Erythroblast (primary cell): ENCODE measurements at regions not wholly inside any gene's neighbourhood (a gene's known extent, or its start where the extent isn't known, plus 50 kb on each side); places are given as distances from the start of the nearest gene placed in this dataset.
"Not testable (repeated sequence)": the region's sequence is repeated elsewhere in the genome, so short reads cannot be mapped to it uniquely, and the experiment has no call there.

Source experiments
- DNase-seq, 2 experiments: peaks; one replicate each; lab custom pipeline; 2025; lab: John Stamatoyannopoulos, UW
- GATA1 ChIP-seq: IDR thresholded peaks from 2 replicates; pipeline ENCODE4 v1.6.1; 2011; ENCODE audit warnings: low read depth, mild to moderate bottlenecking, control low read depth, low read length, moderate library complexity
- POLR2A ChIP-seq: IDR thresholded peaks from 2 replicates; pipeline ENCODE4 v1.6.1; 2011; ENCODE audit warnings: mild to moderate bottlenecking, low read length

DNA sequence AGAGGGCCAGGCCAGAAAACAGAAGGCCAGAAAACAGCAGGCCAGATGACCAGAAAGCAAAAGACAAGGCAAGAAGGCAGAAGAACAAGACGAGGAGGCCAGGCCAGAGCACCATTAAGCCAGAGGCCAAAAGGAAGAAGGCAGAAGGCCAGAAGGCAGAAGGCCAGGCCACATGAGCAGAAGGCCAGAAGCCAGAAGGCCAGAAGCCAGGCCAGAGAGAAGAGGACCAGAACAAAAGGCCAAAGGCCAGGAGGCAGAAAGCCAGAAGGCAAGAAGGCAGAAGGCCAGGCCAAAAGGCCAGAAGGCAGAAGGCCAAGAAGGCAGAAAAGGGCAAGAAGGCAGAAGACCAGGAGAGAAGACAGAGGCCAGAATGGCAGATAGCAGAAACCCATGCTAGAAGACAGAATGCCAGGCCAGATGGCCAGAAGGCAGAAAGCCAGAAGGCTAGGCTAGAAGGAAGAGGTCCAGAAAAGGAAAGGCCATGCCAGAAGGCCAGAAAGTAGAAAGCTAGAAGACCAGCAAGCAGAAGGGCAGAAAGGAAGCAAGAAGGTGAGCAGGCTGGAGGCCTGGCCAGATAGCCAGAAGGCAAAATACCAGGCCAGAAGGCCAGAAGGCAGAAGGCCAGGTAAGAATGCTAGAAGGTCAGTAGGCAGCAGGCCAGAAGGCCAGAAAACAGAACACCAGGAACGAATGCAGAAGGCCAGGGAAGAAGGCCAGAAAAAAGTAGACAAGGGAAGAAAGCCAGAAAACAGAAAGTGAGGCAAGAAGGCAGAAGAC, 187.6 kb downstream of the TUBA3C start:
- no peak for DNase-seq
- TF ChIP-seq POLR2A: no peak
- TF ChIP-seq GATA1: no peak

DNA sequence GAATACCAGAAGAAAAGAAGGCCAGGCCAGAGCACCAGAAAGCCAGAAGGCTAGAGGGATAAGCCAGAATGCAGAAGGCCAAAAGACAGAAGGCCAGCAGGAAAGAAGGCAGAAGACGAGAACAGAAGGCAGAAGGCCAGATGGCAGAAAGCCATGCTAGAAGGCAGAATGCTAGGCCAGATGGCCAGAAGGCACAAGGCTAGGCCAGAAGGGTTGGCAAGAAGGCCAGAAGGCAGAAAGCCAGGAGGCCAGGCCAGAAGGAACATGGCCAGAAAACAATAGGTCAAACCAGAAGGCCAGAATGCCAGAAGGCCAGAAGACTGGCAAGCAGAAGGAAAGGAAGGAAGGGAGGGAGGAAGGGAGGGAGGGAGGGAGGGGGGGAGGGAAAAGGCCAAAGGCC, 188.8 kb downstream of the TUBA3C start:
- no peak for DNase-seq

DNA sequence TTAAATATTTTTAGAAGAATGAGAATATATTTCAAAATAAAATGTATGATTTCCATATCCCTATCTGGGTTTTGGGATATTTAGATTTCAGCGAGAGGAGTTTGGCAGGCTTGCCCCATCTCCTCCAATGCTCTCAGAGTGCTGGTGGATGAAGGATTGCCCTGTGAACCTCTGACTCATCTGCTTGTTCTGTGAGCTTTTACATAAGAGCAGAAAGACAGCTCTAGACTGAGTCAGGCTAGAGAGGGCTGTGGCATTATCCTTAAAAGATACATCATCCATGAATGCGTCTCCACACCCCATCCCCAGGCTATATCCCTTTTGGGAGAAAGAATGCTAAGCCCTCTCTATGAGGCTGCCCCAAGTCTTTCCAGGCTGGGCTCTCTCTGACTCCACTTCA, 190.6 kb downstream of the TUBA3C start:
- TF ChIP-seq GATA1 (no peak), POLR2A (no peak)
- no peak for DNase-seq

More for the DNA sequence above, 188.8 kb downstream of the TUBA3C start:
- TF ChIP-seq POLR2A (no peak), GATA1 (no peak)

DNA sequence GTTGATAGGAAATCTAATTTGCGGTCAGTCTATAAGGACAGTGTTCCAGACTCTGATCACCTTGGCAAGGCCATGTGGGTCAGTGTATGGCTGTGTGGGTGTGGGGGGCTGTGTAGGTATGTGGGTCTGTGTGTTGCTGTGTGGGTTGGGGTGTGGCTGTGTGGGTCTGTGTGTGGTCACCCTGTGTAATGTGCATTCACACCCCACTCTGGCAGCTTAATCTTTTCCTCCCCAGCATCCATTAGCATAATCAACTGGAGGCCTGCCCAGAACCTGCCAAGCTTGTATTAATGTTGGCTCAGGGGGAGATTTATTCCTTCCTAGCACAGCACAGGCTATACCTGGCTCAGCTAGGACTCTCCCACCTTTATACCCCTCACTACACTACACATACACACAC, 203.2 kb downstream of the TUBA3C start:
- no peak for DNase-seq
- TF ChIP-seq POLR2A (no peak), GATA1 (no peak)

DNA sequence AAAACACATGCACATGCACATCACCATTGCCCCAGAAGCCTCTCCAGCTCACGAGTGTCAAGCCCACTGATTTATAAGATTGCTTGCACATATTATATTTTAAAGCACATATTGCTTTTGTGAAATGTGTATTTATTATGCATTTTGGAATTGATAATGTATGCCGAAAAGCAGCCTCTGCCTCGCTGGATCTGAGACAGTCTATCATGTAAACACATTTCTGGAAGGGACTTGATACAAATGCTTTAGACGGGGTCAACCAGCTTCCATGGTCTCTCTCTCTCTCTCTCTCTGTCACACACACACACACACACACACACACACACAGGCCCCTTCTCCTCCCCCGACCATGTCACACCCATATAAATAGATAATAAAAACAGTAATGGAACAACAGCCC, 203.8 kb downstream of the TUBA3C start:
- DNase-seq: no peak
- no peak for TF ChIP-seq GATA1
- no peak for TF ChIP-seq POLR2A

DNA sequence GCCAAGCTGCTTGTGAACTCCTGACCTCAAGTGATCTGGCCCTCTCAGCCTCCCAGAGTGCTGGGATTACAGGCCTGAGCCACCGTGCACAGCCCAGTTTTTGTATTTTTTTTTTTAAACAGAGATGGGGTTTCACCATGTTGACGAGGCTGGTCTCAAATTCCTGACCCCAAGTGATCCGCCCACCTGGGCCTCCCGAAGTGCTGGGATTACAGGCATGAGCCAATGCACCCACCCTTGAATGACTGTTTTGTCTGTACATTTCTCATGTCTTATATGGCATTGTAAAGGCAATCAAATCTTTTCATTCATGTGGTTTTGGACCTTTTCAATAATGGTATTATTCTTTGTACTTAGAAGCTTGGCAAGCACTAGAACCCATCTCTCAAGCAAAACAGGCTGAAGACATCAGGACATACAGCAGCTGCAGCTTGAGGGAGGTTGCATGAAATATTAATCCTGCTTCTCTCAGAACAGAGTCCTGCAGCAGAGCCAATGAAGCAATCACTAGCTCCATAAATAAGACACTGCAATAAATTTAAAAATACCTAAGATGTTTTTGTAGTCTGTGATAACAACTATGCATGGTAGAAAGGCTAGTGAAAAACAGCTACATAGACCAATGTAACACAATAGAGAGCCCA, 209.9 kb downstream of the TUBA3C start:
- no peak for DNase-seq
- TF ChIP-seq GATA1 (no peak), POLR2A (no peak)

DNA sequence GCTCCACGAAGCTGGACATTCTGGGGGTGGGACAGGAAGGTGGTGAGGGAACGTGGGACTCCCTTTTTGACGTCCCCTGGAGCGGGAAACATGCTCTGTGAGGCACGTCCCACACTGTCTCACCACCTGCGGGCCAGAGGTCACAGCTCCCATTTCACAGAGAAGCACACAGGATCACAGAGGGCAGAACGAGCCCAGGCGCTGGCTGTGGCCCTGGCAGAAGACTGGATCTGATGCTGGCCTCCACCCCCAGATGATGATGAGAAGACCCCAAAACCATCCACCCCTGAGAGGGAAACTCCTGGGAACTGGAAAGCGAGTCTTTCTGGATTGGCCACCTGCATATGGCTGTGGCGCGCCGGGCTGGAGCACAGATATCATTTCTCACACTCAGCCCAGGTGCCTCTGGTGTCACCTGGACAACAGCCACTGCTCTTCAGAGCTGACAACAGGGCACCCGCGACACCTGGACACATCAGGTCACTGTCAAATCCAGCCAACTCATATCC, 216.2 kb downstream of the TUBA3C start:
- no peak for DNase-seq
- TF ChIP-seq GATA1: no peak
- TF ChIP-seq POLR2A: no peak

DNA sequence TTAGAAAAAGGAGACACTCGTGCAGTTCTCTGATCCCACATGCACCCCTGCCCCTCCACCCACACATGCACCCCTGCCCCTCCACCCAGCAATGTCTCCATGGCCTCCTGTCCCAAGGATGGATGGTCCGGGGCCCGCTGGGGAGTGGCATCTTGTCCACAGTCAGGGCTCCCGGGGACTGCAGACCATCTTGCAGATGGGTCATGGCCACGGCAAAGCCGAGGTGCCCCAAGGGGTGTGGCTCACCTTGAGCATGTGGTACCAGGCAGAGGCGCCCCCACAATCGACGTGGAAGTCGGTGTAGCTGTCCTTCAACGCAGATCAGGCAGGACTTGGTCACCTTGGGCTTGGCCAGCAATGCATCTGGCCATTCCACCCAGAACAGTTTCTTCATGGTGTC, 216.7 kb downstream of the TUBA3C start:
- TF ChIP-seq GATA1 (no peak), POLR2A (no peak)
- no peak for DNase-seq

DNA sequence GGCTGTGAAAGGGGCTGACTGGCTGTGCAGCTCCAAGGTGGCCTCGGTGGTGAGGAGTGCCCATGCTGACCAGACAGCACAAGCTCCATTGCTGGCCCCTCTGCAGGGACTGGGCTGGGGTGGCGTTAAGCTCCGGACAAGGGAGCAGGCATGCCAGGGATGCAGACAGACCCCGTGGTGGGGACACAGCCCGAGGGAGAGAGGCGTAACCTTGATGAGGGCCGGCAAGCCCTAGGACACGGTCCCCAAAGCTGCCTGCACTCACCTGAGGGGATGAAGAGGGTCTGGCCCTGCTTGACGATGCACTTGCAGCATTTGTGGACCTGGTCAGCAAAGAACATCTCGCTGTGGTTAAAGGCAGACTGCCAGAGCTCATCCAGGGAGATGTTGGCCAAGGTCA, 217.9 kb downstream of the TUBA3C start:
- not testable (repeated sequence) for DNase-seq

DNA sequence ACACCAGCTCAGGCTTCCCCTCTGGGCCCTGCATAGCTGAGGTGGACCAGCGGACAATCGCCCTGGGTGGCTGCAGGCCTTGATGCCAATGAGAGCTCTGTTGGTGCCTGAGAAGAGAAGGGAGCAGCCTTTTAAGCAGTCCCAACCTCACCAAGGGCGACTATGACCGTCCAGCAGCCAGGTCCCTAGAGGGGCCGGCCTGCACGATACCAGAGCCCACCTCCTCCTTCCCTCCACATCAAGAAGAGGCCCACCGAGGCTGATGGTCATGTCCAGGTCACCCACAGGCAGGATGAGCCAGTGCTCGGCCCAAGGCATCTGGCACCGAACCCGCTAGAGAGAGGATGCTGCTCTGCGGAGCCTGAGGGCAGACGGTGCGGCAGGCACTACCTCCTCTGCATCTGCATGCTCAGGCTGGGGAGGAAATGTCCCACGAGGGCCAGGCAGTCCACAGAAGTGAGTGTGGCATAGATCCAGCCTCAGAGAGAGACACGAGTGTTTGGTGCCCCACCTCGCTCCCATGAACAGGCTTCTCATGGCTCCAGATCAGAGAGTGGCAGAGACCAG, 219.4 kb downstream of the TUBA3C start:
- DNase-seq: no peak
- TF ChIP-seq POLR2A (no peak), GATA1 (no peak)

DNA sequence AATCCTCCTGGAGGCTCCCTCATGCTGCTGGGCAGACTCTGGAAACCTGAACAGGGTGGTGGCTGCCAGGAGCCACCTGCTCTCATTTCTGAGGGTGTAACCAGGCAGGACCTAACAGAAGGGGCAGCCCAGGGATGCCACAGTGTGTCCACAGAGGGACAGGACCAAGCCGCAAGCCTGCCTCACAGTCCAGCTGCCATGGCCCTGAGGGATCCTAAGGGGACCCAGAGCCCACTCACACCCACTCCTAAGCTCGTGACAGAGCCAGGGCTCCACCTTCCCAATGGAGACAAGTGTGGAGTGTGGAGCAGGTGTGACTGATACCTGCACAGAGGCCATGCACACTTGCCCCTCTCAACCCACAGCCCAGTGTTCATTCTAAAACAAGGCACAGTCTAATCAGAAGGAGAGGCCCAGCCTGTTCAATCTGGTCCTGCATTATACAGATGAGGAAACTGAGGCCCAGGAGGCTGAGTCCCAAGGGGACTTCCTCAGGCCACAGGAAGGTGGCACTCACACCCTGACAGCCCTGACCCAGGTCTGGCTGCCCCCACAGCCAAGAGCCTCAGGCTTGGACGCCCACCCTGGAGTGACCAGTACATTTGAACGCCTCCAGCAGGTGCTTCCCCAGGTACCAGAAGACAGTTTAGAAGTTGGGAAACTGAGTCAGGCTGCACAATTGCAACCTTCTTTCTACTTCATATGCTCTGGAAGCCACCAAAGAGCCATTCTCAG, 220.1 kb downstream of the TUBA3C start:
- no peak for TF ChIP-seq POLR2A
- TF ChIP-seq GATA1: no peak
- no peak for DNase-seq

DNA sequence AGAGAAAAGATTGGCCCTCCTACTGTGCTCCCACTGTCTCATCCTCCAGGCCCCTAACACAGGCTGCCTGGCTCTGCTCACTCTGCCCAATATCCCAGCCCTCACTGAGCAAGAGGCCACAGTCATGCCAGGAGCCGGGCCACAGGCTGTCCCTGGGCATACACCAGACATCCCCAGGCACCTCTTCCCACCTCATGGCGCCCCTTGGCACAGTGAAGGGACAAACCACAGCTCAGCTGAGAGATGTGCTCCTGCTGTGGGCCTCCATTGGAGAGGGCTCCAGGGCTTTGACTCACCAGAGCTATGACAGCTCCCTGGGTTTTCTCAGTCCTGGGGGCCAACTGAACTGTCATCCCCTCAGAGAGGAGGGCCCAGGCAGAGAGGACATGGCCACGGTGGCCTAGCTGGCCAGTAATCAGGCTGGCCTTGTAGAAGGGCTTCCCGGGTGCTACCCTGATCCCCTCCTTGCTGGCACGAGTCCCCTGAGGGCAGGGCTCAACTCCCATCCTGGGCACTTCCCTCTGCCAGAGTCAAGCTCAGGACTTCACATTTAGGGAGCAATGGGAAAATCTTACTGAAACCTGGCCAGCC, 220.9 kb downstream of the TUBA3C start:
- no peak for TF ChIP-seq GATA1
- TF ChIP-seq POLR2A: no peak
- no peak for DNase-seq

DNA sequence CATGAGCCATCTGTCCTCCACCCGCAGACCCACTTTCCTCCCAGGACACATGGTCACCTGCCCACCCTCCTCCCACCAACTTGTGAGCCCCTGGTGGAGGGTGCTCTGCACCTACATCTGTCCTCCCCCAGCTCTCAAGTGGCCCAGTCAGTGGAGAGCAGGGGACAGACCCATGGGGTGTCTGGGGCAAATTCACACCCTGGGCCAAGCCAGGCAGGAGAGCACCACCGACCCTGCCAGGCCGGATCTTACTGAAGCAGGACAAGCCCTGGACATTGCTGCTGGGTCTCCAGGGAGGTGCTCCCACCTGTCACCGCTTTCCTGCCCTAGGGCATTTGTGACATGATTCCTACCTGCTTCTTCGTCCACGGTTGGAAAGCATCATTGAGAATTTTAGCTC, 221.6 kb downstream of the TUBA3C start:
- TF ChIP-seq GATA1 (no peak), POLR2A (no peak)
- no peak for DNase-seq
